DOHH2 (cell line): ENCODE measurements at regions not wholly inside any gene's neighbourhood (a gene's known extent, or its start where the extent isn't known, plus 50 kb on each side); places are given as distances from the start of the nearest gene placed in this dataset.

Experiments used
- CTCF ChIP-seq: fragments of 200-600 bp; sonication (generic); IDR thresholded peaks from one replicate; pipeline ENCODE4 v1.5.1; 2014; ENCODE audit warnings: antibody characterized with exemption, mild to moderate bottlenecking, low read depth, low read length; ENCODE audit not compliant: poor library complexity, severe bottlenecking
- EZH2phosphoT487 ChIP-seq: fragments of 200-600 bp; sonication (generic); IDR thresholded peaks from 2 replicates; pipeline ENCODE4 v1.6.1; 2017; ENCODE audit warnings: borderline replicate concordance, mild to moderate bottlenecking, antibody characterized with exemption, low read length, moderate library complexity, mixed read lengths

GRCh38 chr9:110087605-110088004 is 120.4 kb downstream of the C9orf152 start:
- TF ChIP-seq CTCF (no peak), EZH2phosphoT487 (no peak)
